GM23338 (cell line): ENCODE measurements at regions not wholly inside any gene's neighbourhood (a gene's known extent, or its start where the extent isn't known, plus 50 kb on each side); places are given as distances from the start of the nearest gene placed in this dataset.

ENCODE experiments used
- CTCF ChIP-seq, 2 experiments: fragments of 200-600 bp in 1 of 2; sonication (generic) in 1 of 2; conservative IDR thresholded peaks; 2 replicates each; pipeline versions ENCODE4 v1.5.1 to v1.6.1; 2016 to 2017; ENCODE audit warnings: antibody characterized with exemption in 2 of 2, low read depth in 2 of 2, mild to moderate bottlenecking in 2 of 2, moderate library complexity in 1 of 2
- ETS1 ChIP-seq: IDR thresholded peaks from 2 replicates; pipeline ENCODE4 v1.6.1; 2016; ENCODE audit warnings: antibody characterized with exemption
- EZH2 ChIP-seq: fragments of 200-600 bp; sonication (generic); IDR thresholded peaks from one replicate; pipeline ENCODE4 v1.8.0; 2017; ENCODE audit warnings: antibody characterized with exemption, mild to moderate bottlenecking, low read depth; ENCODE audit not compliant: unreplicated experiment
- EZH2phosphoT487 ChIP-seq: fragments of 200-600 bp; sonication (generic); IDR thresholded peaks from one replicate; pipeline ENCODE4 v1.8.1; 2018; ENCODE audit warnings: antibody characterized with exemption; ENCODE audit not compliant: unreplicated experiment
- NANOG ChIP-seq: IDR thresholded peaks from 2 replicates; pipeline ENCODE4 v1.6.1; 2016; ENCODE audit warnings: antibody characterized with exemption, borderline replicate concordance
- POLR2AphosphoS5 ChIP-seq: IDR thresholded peaks from 2 replicates; pipeline ENCODE4 v1.6.1; 2016; ENCODE audit warnings: antibody characterized with exemption, low read depth
- REST ChIP-seq: IDR thresholded peaks from one replicate; pipeline ENCODE4 v1.6.1; 2018; ENCODE audit warnings: antibody characterized with exemption; ENCODE audit not compliant: unreplicated experiment

GRCh38 chr9:12448246-12448645 lies 244.9 kb upstream of the TYRP1 start:
- no peak for TF ChIP-seq EZH2phosphoT487
- no peak for TF ChIP-seq CTCF (conservative IDR thresholded peaks at IDR 0.05; ENCODE audit: low read depth in 2 of 2)
- TF ChIP-seq NANOG = no peak
- TF ChIP-seq POLR2AphosphoS5 = no peak
- no peak for TF ChIP-seq REST
- no peak for TF ChIP-seq EZH2
- TF ChIP-seq ETS1 = no peak
